Progenitor cell of endocrine pancreas (in vitro differentiated cells): ENCODE measurements at regions not wholly inside any gene's neighbourhood (a gene's known extent, or its start where the extent isn't known, plus 50 kb on each side); places are given as distances from the start of the nearest gene placed in this dataset.

Experiments used
- DNase-seq: peaks from one replicate; pipeline ENCODE4 v3.0.0; 2021; ENCODE audit warnings: low spot score; ENCODE audit not compliant: unreplicated experiment
- H3K27ac Mint-ChIP-seq: 2 replicates; pipeline ENCODE4 v1.8.0; 2021; ENCODE audit warnings: mild to moderate bottlenecking, moderate library complexity, mixed read lengths
- H3K27me3 Mint-ChIP-seq: 2 replicates; pipeline ENCODE4 v1.8.0; 2021; ENCODE audit warnings: mixed read lengths
- H3K36me3 Mint-ChIP-seq: 2 replicates; pipeline ENCODE4 v1.8.0; 2022; ENCODE audit warnings: mixed read lengths; ENCODE audit not compliant: insufficient read depth
- H3K4me1 Mint-ChIP-seq: 2 replicates; pipeline ENCODE4 v1.8.0; 2021; ENCODE audit warnings: low read depth, mixed read lengths
- H3K4me3 Mint-ChIP-seq: 2 replicates; pipeline ENCODE4 v1.8.0; 2021; ENCODE audit warnings: low read depth, mild to moderate bottlenecking, moderate library complexity, mixed read lengths
- H3K9me3 Mint-ChIP-seq: 2 replicates; pipeline ENCODE4 v1.8.0; 2021; ENCODE audit warnings: low read depth, mixed read lengths
- TF ChIP-seq, protein P1 (sequence below): fragments of 200-600 bp; sonication (generic); IDR thresholded peaks from one replicate; pipeline ENCODE4 v1.5.0; 2021; ENCODE audit warnings: antibody characterized with exemption, mild to moderate bottlenecking; ENCODE audit not compliant: unreplicated experiment

DNA sequence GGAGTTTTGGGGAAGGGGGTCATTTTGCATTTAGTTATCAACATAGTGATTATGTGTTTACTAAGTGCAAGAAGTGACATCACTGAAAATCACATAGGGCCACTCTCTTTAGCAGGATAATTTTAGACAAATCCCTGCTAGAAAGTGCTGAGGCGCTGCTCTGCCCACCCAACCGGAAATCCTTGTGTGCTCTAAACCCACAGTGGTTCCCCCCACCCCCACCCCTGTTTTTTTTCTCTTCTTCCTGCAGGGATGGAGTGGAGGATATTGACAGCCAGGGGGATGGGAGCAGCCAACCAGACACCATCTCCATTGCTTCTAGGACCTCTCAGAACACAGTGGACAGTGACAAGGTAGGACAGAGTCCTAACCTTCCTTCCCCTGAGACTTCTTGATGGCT lies 234.2 kb upstream of the UMPS start:
- TF ChIP-seq, protein P1, sequence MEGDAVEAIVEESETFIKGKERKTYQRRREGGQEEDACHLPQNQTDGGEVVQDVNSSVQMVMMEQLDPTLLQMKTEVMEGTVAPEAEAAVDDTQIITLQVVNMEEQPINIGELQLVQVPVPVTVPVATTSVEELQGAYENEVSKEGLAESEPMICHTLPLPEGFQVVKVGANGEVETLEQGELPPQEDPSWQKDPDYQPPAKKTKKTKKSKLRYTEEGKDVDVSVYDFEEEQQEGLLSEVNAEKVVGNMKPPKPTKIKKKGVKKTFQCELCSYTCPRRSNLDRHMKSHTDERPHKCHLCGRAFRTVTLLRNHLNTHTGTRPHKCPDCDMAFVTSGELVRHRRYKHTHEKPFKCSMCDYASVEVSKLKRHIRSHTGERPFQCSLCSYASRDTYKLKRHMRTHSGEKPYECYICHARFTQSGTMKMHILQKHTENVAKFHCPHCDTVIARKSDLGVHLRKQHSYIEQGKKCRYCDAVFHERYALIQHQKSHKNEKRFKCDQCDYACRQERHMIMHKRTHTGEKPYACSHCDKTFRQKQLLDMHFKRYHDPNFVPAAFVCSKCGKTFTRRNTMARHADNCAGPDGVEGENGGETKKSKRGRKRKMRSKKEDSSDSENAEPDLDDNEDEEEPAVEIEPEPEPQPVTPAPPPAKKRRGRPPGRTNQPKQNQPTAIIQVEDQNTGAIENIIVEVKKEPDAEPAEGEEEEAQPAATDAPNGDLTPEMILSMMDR: no peak
- peaks cover 5% of the 10 kb centered on the region for H3K4me1 Mint-ChIP-seq
- H3K9me3 Mint-ChIP-seq: no peaks in the 10 kb centered on the region
- no peak for DNase-seq
- no peak overlapping the region for H3K4me3 Mint-ChIP-seq
- H3K27ac Mint-ChIP-seq: peak overlapping the region; percentile 55
- H3K27me3 Mint-ChIP-seq: no peaks in the 10 kb centered on the region
- peaks cover 7% of the 10 kb centered on the region for H3K36me3 Mint-ChIP-seq

DNA sequence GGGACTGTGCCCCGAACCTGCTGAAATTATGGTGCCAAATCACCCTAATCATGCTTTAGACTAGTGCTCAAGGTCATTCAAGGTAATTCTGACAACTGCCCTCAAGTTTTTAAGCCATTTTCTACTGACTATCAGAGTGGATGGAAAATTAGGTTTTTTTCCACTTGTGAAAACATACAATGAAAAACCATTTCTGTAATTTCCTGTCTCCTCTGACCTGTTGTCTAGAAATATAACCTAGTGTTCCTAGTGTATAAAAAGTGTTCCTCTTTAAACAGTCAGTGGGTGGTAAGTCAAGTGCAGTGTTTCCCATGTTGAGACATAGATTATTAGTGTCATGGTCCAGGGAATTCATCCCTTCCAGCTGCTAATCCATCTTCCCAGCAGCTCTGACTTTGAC lies 232.8 kb upstream of the UMPS start:
- DNase-seq: no peak
- Mint-ChIP-seq H3K4me3 (no peak overlapping the region), H3K27me3 (no peaks in the 10 kb centered on the region), H3K9me3 (no peaks in the 10 kb centered on the region), H3K27ac (no peak overlapping the region), H3K36me3 (peaks cover 10% of the 10 kb centered on the region), H3K4me1 (peaks cover 5% of the 10 kb centered on the region)
- TF ChIP-seq, protein P1: no peak

DNA sequence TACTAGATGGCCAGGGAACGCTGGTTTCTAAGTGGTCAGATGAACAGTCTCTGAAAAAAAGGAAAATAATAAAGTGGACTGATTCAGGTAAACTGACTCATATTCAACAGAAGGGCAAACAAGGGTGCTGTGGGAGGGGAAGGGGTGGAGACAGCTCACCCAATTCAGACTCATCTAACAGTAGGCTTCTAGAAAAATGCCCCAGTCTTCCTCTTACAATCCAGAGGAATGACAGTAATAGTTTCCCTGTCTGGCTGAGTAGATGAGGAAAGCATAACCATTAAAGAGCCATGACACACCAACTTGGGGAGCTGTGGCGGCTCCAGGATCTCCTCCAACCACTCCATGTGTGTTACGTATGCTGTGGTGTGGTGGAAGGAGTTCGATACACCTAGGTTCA lies 231.4 kb upstream of the UMPS start:
- Mint-ChIP-seq H3K36me3 (peaks cover 9% of the 10 kb centered on the region), H3K9me3 (no peaks in the 10 kb centered on the region), H3K4me1 (peaks cover 5% of the 10 kb centered on the region), H3K27me3 (no peaks in the 10 kb centered on the region), H3K27ac (no peak overlapping the region), H3K4me3 (no peak overlapping the region)
- TF ChIP-seq, protein P1: no peak
- DNase-seq: no peak

DNA sequence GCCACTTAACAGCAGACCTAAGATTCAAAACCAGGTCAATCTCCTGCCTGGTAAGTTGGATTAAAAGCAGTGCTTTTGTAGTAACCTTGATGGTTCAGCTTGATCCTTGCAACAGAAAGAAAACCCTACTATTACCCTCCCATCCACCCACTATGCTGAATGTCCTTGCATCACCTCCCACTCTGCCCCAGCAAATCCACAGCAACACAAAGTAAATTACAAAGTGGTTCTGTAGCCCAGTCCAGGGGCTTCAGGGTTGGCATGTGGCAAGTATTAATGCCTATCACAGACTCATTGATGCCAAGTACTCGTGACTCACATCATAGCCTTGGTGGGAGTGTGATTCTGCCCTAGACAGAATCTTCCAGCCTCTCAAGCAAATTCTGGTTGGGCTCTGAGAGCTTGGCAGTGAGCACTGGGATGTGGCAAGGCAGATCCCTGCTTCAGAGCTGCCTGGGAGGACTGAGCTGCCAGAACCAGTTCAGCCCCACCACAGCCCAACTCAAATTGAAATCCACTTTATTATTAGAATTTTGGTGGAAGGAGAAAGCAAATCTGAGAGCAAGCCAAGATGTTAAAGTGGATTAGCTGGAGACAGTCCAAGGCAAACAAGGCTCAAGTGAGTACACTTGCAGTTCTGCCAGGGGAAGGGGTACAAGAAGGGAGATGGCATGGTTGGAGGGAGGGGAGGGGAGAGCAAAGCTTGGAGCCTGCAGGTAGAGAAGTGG lies 225.8 kb upstream of the UMPS start:
- Mint-ChIP-seq H3K9me3 (no peaks in the 10 kb centered on the region), H3K27me3 (no peaks in the 10 kb centered on the region), H3K4me1 (no peaks in the 10 kb centered on the region), H3K4me3 (no peak overlapping the region), H3K27ac (no peak overlapping the region), H3K36me3 (peaks cover 14% of the 10 kb centered on the region)
- TF ChIP-seq, protein P1: no peak
- no peak for DNase-seq

DNA sequence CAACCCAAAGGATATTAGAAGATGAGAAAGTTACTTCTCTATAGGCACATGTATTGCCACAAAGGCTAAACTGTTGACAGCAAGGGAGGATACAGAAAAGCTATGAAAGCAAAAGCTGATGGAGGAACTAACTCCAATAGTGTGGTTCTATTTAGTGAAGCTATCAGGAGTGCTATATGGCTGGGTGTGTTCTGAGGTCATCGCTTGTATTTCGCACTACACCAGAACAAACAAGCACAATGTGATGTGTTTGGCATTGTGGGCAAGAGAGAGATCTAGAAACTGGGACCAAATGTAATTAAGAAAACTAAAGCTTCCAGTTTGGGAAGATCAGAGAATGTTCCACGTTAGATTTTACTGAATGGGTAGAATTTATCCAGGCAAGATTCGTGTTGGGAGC lies 220.4 kb upstream of the UMPS start:
- TF ChIP-seq, protein P1: no peak
- no peaks in the 10 kb centered on the region for H3K27me3 Mint-ChIP-seq

More for the DNA sequence above, 220.4 kb upstream of the UMPS start:
- DNase-seq: no peak
- Mint-ChIP-seq H3K27ac (peak overlapping the region; percentile 8), H3K36me3 (peaks cover 14% of the 10 kb centered on the region), H3K4me3 (no peak overlapping the region), H3K9me3 (no peaks in the 10 kb centered on the region), H3K4me1 (peaks cover 10% of the 10 kb centered on the region)
